Muscle layer of colon (tissue), 2 donors: ENCODE measurements at regions not wholly inside any gene's neighbourhood (a gene's known extent, or its start where the extent isn't known, plus 50 kb on each side); places are given as distances from the start of the nearest gene placed in this dataset.
"Not testable (repeated sequence)": the region's sequence is repeated elsewhere in the genome, so short reads cannot be mapped to it uniquely, and the experiment has no call there.

Experiments
- H3K27ac ChIP-seq: one replicate; pipeline ENCODE4 v1.7.0; 2013; ENCODE audit warnings: low read depth, mild to moderate bottlenecking, low read length, moderate library complexity
- H3K27me3 ChIP-seq, 2 donors: one replicate each; pipeline ENCODE4 v1.7.0; 2013; ENCODE audit warnings: low read length in 2 of 2, mild to moderate bottlenecking in 2 of 2; ENCODE audit not compliant: insufficient read depth in 2 of 2, control insufficient read depth in 1 of 2
- H3K36me3 ChIP-seq: one replicate; pipeline ENCODE4 v1.7.0; 2013; ENCODE audit warnings: mild to moderate bottlenecking, low read length; ENCODE audit not compliant: insufficient read depth
- H3K4me1 ChIP-seq: one replicate; pipeline ENCODE4 v1.7.0; 2013; ENCODE audit warnings: mild to moderate bottlenecking, low read length; ENCODE audit not compliant: insufficient read depth
- H3K4me3 ChIP-seq, 2 donors: one replicate each; pipeline ENCODE4 v1.7.0; 2013; ENCODE audit warnings: low read length in 2 of 2, low read depth in 1 of 2, mild to moderate bottlenecking in 1 of 2, moderate library complexity in 1 of 2
- H3K9ac ChIP-seq: one replicate; pipeline ENCODE4 v1.7.0; 2013; ENCODE audit warnings: low read length
- H3K9me3 ChIP-seq: one replicate; pipeline ENCODE4 v1.7.0; 2013; ENCODE audit warnings: mild to moderate bottlenecking, low read length
- donor health status: abdominal sarcoma.
- donor health status: Adenocarcinoma of cecum.

- Histone ChIP-seq H3K9ac (no peak overlapping the region), H3K27ac (no peak overlapping the region), H3K4me3 (no peak overlapping the region), H3K9me3 (no peaks in the 10 kb centered on the region), H3K36me3 (no peaks in the 10 kb centered on the region), H3K27me3 (no peaks in the 10 kb centered on the region), H3K4me1 (peaks cover 3% of the 10 kb centered on the region)
These were observed 84.2 kb downstream of the LSM3 start for GRCh38 chr3:14262867-14263266.

- Histone ChIP-seq H3K9ac (no peak overlapping the region), H3K4me3 (no peak overlapping the region), H3K9me3 (no peaks in the 10 kb centered on the region), H3K27me3 (no peaks in the 10 kb centered on the region), H3K4me1 (peaks cover 3% of the 10 kb centered on the region), H3K36me3 (no peaks in the 10 kb centered on the region), H3K27ac (no peak overlapping the region)
These were observed 84.8 kb downstream of the LSM3 start for GRCh38 chr3:14263317-14264005.

- Histone ChIP-seq H3K4me3 (no peak overlapping the region), H3K9me3 (no peaks in the 10 kb centered on the region), H3K27me3 (no peaks in the 10 kb centered on the region), H3K36me3 (no peaks in the 10 kb centered on the region), H3K27ac (no peak overlapping the region), H3K4me1 (peaks cover 3% of the 10 kb centered on the region), H3K9ac (no peak overlapping the region)
These were observed 86.8 kb downstream of the LSM3 start for GRCh38 chr3:14265246-14265962.

- no peak overlapping the region for H3K4me3 ChIP-seq
These were observed 87.7 kb downstream of the LSM3 start for GRCh38 chr3:14266361-14266760.

GRCh38 chr3:14267976-14268375, 89.4 kb downstream of the LSM3 start:
- Histone ChIP-seq H3K27me3 (no peaks in the 10 kb centered on the region), H3K36me3 (no peaks in the 10 kb centered on the region), H3K4me3 (no peak overlapping the region), H3K9ac (no peak overlapping the region), H3K4me1 (no peaks in the 10 kb centered on the region), H3K27ac (no peak overlapping the region), H3K9me3 (no peaks in the 10 kb centered on the region)

More at GRCh38 chr3:14266361-14266760, 87.7 kb downstream of the LSM3 start:
- Histone ChIP-seq H3K9me3 (no peaks in the 10 kb centered on the region), H3K27ac (no peak overlapping the region), H3K27me3 (no peaks in the 10 kb centered on the region), H3K9ac (no peak overlapping the region), H3K4me1 (peaks cover under 1% of the 10 kb centered on the region), H3K36me3 (no peaks in the 10 kb centered on the region)

- no peak overlapping the region for H3K9ac ChIP-seq
- H3K9me3 ChIP-seq: no peaks in the 10 kb centered on the region
- no peaks in the 10 kb centered on the region for H3K4me1 ChIP-seq
- H3K36me3 ChIP-seq: no peaks in the 10 kb centered on the region
- H3K27ac ChIP-seq: no peak overlapping the region
- no peaks in the 10 kb centered on the region for H3K27me3 ChIP-seq
- H3K4me3 ChIP-seq: no peak overlapping the region
These were observed 90.3 kb downstream of the LSM3 start for GRCh38 chr3:14268897-14269296.

GRCh38 chr3:14272041-14272958, 93.7 kb downstream of the LSM3 start:
- H3K9me3 ChIP-seq, H3K9ac ChIP-seq, H3K27me3 ChIP-seq, H3K4me1 ChIP-seq, H3K36me3 ChIP-seq, H3K27ac ChIP-seq, H3K4me3 ChIP-seq: not testable (repeated sequence)

- not testable (repeated sequence) for H3K9me3 ChIP-seq, H3K36me3 ChIP-seq, H3K4me3 ChIP-seq, H3K9ac ChIP-seq, H3K4me1 ChIP-seq, H3K27me3 ChIP-seq, H3K27ac ChIP-seq
These were observed 94.4 kb downstream of the LSM3 start for GRCh38 chr3:14272959-14273560.

- Histone ChIP-seq H3K27ac (no peak overlapping the region), H3K4me1 (no peaks in the 10 kb centered on the region), H3K36me3 (no peaks in the 10 kb centered on the region), H3K27me3 (no peaks in the 10 kb centered on the region), H3K4me3 (no peak overlapping the region), H3K9ac (no peak overlapping the region), H3K9me3 (no peaks in the 10 kb centered on the region)
These were observed 95.4 kb downstream of the LSM3 start for GRCh38 chr3:14273901-14274611.

- Histone ChIP-seq H3K4me1 (no peaks in the 10 kb centered on the region), H3K9ac (no peak overlapping the region), H3K9me3 (no peaks in the 10 kb centered on the region), H3K4me3 (no peak overlapping the region), H3K27me3 (no peaks in the 10 kb centered on the region), H3K27ac (no peak overlapping the region), H3K36me3 (no peaks in the 10 kb centered on the region)
These were observed 96.0 kb downstream of the LSM3 start for GRCh38 chr3:14274612-14274936.
